Panc1 (cell line): ENCODE measurements at regions not wholly inside any gene's neighbourhood (a gene's known extent, or its start where the extent isn't known, plus 50 kb on each side); places are given as distances from the start of the nearest gene placed in this dataset.

Experiments used
- ATAC-seq: fragments of 200-7000 bp; cut with Tn5 transposase; 2 replicates; pipeline ENCODE4 v1.9.1; 2020; ENCODE audit warnings: mild to moderate bottlenecking, moderate library complexity
- BruUV-seq: library from RNA; stranded (reverse); fragments of 400-500 nt; replicated peaks from 2 replicates; lab custom pipeline; 2021; lab: Mats Ljungman, UMichigan
- CTCF ChIA-PET: fragments of 300-600 bp; sonication (Branson Sonifier 250); formaldehyde crosslinking; loops from one replicate; lab custom pipeline; 2022; ENCODE audit warnings: antibody characterized with exemption; lab: Charles Lee
- POLR2A ChIA-PET: fragments of 300-600 bp; sonication (Branson Sonifier 250); formaldehyde crosslinking; loops from one replicate; lab custom pipeline; 2022; ENCODE audit warnings: antibody characterized with exemption; lab: Charles Lee
- DNase-seq: peaks from one replicate; pipeline ENCODE4 v3.0.0-alpha.2; 2010; ENCODE audit warnings: low read depth, low spot score
- H3K27ac ChIP-seq: 2 replicates; pipeline ENCODE4 v1.5.1; 2011; ENCODE audit warnings: mild to moderate bottlenecking, low read length, inconsistent platforms
- H3K27me3 ChIP-seq: fragments of 200-500 bp; sonication (Bioruptor generic); 2 replicates; pipeline ENCODE4 v1.6.0; 2014; ENCODE audit warnings: low read length, inconsistent platforms; ENCODE audit not compliant: control insufficient read depth, insufficient read depth
- H3K36me3 ChIP-seq: fragments of 200-500 bp; sonication (Bioruptor generic); 2 replicates; pipeline ENCODE4 v1.5.1; 2014; ENCODE audit warnings: inconsistent platforms, mild to moderate bottlenecking, low read length, moderate library complexity; ENCODE audit not compliant: control insufficient read depth, insufficient read depth
- H3K4me1 ChIP-seq: 2 replicates; pipeline ENCODE4 v1.5.1; 2011; ENCODE audit warnings: inconsistent platforms, mild to moderate bottlenecking, low read length, moderate library complexity; ENCODE audit not compliant: control insufficient read depth, insufficient read depth
- H3K4me3 ChIP-seq, 2 experiments: 2 replicates each; pipeline ENCODE4 v1.5.1; 2011 to 2012; ENCODE audit warnings: low read depth in 2 of 2, low read length in 2 of 2, mild to moderate bottlenecking in 2 of 2, inconsistent platforms in 1 of 2, moderate library complexity in 1 of 2
- H3K9me3 ChIP-seq: fragments of 200-500 bp; sonication (Bioruptor generic); 2 replicates; pipeline ENCODE4 v1.5.1; 2014; ENCODE audit warnings: low read depth, mild to moderate bottlenecking, inconsistent platforms, low read length, moderate library complexity; ENCODE audit not compliant: control insufficient read depth, insufficient read depth
- POLR2AphosphoS5 ChIP-seq: IDR thresholded peaks from 2 replicates; pipeline ENCODE4 v1.6.1; 2012; ENCODE audit warnings: mild to moderate bottlenecking, low read depth, low read length, moderate library complexity
- SIN3A ChIP-seq: IDR thresholded peaks from 2 replicates; pipeline ENCODE4 v1.6.1; 2012; ENCODE audit warnings: low read depth, mild to moderate bottlenecking, low read length, moderate library complexity, borderline replicate concordance; ENCODE audit not compliant: insufficient read depth
- TCF7L2 ChIP-seq: IDR thresholded peaks from 2 replicates; pipeline ENCODE4 v1.6.1; 2011; ENCODE audit warnings: mild to moderate bottlenecking, low read depth, low read length, inconsistent platforms
- in situ Hi-C: cut with HindIII; loops from 2 replicates; pipeline ENCODE4 v1.10.0; 2016; ENCODE audit warnings: low sequenced_read_pairs, low pct_unique_long_range_greater_than_20kb
- intact Hi-C: fragments of 100-400 bp; cut with micrococcal nuclease; formaldehyde crosslinking; loops from one replicate; pipeline ENCODE4 v1.10.0; 2022; ENCODE audit not compliant: unreplicated experiment
- TF ChIP-seq, protein P1 (sequence below), 2 experiments: IDR thresholded peaks; 2 replicates each; pipeline ENCODE4 v1.6.1; 2011 to 2012; ENCODE audit warnings: low read depth in 2 of 2, control low read depth in 1 of 2, low read length in 1 of 2, mild to moderate bottlenecking in 1 of 2, moderate library complexity in 1 of 2; ENCODE audit not compliant: insufficient read depth in 1 of 2
- TF ChIP-seq, protein P2 (sequence below): fragments of 450-650 bp; IDR thresholded peaks from 2 replicates; pipeline ENCODE4 v1.5.1; 2017; ENCODE audit warnings: mild to moderate bottlenecking

DNA sequence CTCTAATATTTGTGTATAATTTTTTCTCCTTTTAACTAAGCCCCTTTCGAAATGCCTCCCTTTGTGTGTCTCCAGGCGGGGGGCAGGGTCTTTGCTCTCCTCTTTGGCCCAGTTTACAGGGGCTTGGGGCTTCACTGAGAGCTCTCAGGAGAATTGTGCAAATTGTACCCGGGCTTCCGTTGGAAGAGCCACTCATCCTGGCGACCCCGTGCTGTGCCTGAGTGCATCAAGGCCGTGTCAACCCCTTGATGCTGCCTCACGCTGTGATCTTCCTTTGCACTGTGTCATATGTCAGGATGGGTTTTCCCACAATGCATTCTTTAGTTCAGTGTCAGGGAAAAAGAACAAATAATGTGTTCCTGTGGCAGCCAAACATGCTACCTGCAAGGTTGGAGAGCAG is 118.0 kb upstream of the POU3F2 start:
- H3K36me3 ChIP-seq = no peaks in the 10 kb centered on the region

DNA sequence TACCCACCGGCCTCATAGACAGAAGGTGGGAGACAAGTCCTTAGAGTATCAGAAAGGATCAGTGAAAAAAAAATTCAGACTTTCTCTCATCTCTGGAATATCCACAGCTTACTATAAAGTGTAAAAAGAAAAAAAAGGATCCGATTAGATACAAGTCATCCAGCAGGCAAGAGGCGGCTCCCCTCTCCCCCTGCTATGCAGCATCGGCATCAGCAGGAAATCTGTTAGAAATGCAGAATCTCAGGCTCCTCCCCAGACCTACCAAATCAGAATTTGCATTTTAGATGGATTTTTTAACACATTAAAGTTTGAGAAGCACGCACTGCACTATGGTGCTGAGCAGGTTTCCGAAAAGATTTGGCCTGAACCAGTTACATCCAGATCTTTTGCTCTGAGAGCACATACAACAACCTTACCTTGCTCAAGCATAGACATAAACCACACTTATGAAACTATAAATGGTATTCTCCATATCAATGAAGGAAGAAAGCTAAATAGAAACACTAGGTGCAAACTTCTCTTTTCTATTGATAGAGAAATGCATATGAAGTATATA is 117.0 kb upstream of the POU3F2 start:
- no peak overlapping the region for H3K27ac ChIP-seq
- in situ Hi-C loops (no loop called here), intact Hi-C loops (no loop called here)
- H3K9me3 ChIP-seq = no peaks in the 10 kb centered on the region
- H3K27me3 ChIP-seq = peaks cover 9% of the 10 kb centered on the region
- ChIA-PET POLR2A (no interaction called here), CTCF (no interaction called here)
- no peaks in the 10 kb centered on the region for H3K4me1 ChIP-seq
- no TSS peak for BruUV-seq
- no peak for DNase-seq
- no peak for TF ChIP-seq POLR2AphosphoS5
- TF ChIP-seq SIN3A = no peak
- TF ChIP-seq, protein P1, sequence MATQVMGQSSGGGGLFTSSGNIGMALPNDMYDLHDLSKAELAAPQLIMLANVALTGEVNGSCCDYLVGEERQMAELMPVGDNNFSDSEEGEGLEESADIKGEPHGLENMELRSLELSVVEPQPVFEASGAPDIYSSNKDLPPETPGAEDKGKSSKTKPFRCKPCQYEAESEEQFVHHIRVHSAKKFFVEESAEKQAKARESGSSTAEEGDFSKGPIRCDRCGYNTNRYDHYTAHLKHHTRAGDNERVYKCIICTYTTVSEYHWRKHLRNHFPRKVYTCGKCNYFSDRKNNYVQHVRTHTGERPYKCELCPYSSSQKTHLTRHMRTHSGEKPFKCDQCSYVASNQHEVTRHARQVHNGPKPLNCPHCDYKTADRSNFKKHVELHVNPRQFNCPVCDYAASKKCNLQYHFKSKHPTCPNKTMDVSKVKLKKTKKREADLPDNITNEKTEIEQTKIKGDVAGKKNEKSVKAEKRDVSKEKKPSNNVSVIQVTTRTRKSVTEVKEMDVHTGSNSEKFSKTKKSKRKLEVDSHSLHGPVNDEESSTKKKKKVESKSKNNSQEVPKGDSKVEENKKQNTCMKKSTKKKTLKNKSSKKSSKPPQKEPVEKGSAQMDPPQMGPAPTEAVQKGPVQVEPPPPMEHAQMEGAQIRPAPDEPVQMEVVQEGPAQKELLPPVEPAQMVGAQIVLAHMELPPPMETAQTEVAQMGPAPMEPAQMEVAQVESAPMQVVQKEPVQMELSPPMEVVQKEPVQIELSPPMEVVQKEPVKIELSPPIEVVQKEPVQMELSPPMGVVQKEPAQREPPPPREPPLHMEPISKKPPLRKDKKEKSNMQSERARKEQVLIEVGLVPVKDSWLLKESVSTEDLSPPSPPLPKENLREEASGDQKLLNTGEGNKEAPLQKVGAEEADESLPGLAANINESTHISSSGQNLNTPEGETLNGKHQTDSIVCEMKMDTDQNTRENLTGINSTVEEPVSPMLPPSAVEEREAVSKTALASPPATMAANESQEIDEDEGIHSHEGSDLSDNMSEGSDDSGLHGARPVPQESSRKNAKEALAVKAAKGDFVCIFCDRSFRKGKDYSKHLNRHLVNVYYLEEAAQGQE (IDR thresholded peaks at IDR 0.05; ENCODE audit: insufficient read depth in 1 of 2, low read depth in 2 of 2, low read length in 1 of 2) = no peak
- TF ChIP-seq, protein P2, sequence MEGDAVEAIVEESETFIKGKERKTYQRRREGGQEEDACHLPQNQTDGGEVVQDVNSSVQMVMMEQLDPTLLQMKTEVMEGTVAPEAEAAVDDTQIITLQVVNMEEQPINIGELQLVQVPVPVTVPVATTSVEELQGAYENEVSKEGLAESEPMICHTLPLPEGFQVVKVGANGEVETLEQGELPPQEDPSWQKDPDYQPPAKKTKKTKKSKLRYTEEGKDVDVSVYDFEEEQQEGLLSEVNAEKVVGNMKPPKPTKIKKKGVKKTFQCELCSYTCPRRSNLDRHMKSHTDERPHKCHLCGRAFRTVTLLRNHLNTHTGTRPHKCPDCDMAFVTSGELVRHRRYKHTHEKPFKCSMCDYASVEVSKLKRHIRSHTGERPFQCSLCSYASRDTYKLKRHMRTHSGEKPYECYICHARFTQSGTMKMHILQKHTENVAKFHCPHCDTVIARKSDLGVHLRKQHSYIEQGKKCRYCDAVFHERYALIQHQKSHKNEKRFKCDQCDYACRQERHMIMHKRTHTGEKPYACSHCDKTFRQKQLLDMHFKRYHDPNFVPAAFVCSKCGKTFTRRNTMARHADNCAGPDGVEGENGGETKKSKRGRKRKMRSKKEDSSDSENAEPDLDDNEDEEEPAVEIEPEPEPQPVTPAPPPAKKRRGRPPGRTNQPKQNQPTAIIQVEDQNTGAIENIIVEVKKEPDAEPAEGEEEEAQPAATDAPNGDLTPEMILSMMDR = no peak
- no peak for TF ChIP-seq TCF7L2
- H3K36me3 ChIP-seq = no peaks in the 10 kb centered on the region
- no peak for ATAC-seq
- no peak overlapping the region for H3K4me3 ChIP-seq

More for the DNA sequence above, 118.0 kb upstream of the POU3F2 start:
- Histone ChIP-seq H3K27me3 (peaks cover 9% of the 10 kb centered on the region), H3K27ac (no peak overlapping the region), H3K4me3 (no peak overlapping the region), H3K4me1 (no peaks in the 10 kb centered on the region), H3K9me3 (no peaks in the 10 kb centered on the region)
- no TSS peak for BruUV-seq
- intact Hi-C loops = no loop called here
- no peak for DNase-seq
- no peak for TF ChIP-seq POLR2AphosphoS5
- TF ChIP-seq SIN3A = no peak
- no peak for TF ChIP-seq TCF7L2
- TF ChIP-seq, protein P1 (IDR thresholded peaks at IDR 0.05; ENCODE audit: insufficient read depth in 1 of 2, low read depth in 2 of 2, low read length in 1 of 2) = no peak
- TF ChIP-seq, protein P2 = no peak
- in situ Hi-C loops = no loop called here
- CTCF ChIA-PET = no interaction called here
- POLR2A ChIA-PET = no interaction called here
- ATAC-seq = no peak
